ENCODE measurements at regions not wholly inside any gene's neighbourhood (a gene's known extent, or its start where the extent isn't known, plus 50 kb on each side); places are given as distances from the start of the nearest gene placed in this dataset.

DNA sequence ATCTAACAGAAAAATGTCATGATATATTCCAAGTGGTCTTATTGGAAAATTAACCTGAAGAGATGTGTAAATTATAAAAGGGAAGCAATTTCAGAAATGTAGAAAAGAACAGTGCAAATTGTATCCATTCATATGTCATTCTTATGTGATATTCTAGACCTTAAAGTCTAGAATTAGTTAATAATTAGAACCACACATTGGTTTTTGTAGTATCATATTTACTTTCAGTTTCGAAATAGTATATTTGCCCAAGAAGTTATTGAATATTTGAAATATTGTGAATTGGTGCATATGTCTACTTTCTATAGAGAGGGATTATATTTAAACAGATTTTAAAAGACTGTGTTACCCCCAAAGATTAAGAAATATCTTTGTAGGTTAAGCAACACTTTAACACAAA, 1348.6 kb upstream of the ACVR2A start:
- TF ChIP-seq, protein P1, sequence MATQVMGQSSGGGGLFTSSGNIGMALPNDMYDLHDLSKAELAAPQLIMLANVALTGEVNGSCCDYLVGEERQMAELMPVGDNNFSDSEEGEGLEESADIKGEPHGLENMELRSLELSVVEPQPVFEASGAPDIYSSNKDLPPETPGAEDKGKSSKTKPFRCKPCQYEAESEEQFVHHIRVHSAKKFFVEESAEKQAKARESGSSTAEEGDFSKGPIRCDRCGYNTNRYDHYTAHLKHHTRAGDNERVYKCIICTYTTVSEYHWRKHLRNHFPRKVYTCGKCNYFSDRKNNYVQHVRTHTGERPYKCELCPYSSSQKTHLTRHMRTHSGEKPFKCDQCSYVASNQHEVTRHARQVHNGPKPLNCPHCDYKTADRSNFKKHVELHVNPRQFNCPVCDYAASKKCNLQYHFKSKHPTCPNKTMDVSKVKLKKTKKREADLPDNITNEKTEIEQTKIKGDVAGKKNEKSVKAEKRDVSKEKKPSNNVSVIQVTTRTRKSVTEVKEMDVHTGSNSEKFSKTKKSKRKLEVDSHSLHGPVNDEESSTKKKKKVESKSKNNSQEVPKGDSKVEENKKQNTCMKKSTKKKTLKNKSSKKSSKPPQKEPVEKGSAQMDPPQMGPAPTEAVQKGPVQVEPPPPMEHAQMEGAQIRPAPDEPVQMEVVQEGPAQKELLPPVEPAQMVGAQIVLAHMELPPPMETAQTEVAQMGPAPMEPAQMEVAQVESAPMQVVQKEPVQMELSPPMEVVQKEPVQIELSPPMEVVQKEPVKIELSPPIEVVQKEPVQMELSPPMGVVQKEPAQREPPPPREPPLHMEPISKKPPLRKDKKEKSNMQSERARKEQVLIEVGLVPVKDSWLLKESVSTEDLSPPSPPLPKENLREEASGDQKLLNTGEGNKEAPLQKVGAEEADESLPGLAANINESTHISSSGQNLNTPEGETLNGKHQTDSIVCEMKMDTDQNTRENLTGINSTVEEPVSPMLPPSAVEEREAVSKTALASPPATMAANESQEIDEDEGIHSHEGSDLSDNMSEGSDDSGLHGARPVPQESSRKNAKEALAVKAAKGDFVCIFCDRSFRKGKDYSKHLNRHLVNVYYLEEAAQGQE (IDR thresholded peaks at IDR 0.05; ENCODE audit: unreplicated experiment): no peak
- TF ChIP-seq, protein P2, sequence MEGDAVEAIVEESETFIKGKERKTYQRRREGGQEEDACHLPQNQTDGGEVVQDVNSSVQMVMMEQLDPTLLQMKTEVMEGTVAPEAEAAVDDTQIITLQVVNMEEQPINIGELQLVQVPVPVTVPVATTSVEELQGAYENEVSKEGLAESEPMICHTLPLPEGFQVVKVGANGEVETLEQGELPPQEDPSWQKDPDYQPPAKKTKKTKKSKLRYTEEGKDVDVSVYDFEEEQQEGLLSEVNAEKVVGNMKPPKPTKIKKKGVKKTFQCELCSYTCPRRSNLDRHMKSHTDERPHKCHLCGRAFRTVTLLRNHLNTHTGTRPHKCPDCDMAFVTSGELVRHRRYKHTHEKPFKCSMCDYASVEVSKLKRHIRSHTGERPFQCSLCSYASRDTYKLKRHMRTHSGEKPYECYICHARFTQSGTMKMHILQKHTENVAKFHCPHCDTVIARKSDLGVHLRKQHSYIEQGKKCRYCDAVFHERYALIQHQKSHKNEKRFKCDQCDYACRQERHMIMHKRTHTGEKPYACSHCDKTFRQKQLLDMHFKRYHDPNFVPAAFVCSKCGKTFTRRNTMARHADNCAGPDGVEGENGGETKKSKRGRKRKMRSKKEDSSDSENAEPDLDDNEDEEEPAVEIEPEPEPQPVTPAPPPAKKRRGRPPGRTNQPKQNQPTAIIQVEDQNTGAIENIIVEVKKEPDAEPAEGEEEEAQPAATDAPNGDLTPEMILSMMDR (conservative IDR thresholded peaks at IDR 0.05; ENCODE audit: low read depth in 2 of 2): no peak
- no peak for TF ChIP-seq EZH2 (IDR thresholded peaks at IDR 0.05; ENCODE audit: low read depth, unreplicated experiment)
- no peak for TF ChIP-seq POLR2AphosphoS5 (IDR thresholded peaks at IDR 0.05; ENCODE audit: low read depth)
- TF ChIP-seq EZH2phosphoT487 (IDR thresholded peaks at IDR 0.05; ENCODE audit: unreplicated experiment): no peak
- TF ChIP-seq, protein P3, sequence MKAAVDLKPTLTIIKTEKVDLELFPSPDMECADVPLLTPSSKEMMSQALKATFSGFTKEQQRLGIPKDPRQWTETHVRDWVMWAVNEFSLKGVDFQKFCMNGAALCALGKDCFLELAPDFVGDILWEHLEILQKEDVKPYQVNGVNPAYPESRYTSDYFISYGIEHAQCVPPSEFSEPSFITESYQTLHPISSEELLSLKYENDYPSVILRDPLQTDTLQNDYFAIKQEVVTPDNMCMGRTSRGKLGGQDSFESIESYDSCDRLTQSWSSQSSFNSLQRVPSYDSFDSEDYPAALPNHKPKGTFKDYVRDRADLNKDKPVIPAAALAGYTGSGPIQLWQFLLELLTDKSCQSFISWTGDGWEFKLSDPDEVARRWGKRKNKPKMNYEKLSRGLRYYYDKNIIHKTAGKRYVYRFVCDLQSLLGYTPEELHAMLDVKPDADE (IDR thresholded peaks at IDR 0.05): no peak
- TF ChIP-seq NANOG (IDR thresholded peaks at IDR 0.05; ENCODE audit: borderline replicate concordance): no peak
- TF ChIP-seq STAT1 (IDR thresholded peaks at IDR 0.05; ENCODE audit: unreplicated experiment): no peak
- TF ChIP-seq JUNB (IDR thresholded peaks at IDR 0.05; ENCODE audit: unreplicated experiment): no peak
- no peak for TF ChIP-seq CREB1 (CRISPR knock-in tag; IDR thresholded peaks at IDR 0.05; ENCODE audit: low read depth)
- TF ChIP-seq ZNF114 (CRISPR knock-in tag; IDR thresholded peaks at IDR 0.05): no peak
- TF ChIP-seq, protein P4, sequence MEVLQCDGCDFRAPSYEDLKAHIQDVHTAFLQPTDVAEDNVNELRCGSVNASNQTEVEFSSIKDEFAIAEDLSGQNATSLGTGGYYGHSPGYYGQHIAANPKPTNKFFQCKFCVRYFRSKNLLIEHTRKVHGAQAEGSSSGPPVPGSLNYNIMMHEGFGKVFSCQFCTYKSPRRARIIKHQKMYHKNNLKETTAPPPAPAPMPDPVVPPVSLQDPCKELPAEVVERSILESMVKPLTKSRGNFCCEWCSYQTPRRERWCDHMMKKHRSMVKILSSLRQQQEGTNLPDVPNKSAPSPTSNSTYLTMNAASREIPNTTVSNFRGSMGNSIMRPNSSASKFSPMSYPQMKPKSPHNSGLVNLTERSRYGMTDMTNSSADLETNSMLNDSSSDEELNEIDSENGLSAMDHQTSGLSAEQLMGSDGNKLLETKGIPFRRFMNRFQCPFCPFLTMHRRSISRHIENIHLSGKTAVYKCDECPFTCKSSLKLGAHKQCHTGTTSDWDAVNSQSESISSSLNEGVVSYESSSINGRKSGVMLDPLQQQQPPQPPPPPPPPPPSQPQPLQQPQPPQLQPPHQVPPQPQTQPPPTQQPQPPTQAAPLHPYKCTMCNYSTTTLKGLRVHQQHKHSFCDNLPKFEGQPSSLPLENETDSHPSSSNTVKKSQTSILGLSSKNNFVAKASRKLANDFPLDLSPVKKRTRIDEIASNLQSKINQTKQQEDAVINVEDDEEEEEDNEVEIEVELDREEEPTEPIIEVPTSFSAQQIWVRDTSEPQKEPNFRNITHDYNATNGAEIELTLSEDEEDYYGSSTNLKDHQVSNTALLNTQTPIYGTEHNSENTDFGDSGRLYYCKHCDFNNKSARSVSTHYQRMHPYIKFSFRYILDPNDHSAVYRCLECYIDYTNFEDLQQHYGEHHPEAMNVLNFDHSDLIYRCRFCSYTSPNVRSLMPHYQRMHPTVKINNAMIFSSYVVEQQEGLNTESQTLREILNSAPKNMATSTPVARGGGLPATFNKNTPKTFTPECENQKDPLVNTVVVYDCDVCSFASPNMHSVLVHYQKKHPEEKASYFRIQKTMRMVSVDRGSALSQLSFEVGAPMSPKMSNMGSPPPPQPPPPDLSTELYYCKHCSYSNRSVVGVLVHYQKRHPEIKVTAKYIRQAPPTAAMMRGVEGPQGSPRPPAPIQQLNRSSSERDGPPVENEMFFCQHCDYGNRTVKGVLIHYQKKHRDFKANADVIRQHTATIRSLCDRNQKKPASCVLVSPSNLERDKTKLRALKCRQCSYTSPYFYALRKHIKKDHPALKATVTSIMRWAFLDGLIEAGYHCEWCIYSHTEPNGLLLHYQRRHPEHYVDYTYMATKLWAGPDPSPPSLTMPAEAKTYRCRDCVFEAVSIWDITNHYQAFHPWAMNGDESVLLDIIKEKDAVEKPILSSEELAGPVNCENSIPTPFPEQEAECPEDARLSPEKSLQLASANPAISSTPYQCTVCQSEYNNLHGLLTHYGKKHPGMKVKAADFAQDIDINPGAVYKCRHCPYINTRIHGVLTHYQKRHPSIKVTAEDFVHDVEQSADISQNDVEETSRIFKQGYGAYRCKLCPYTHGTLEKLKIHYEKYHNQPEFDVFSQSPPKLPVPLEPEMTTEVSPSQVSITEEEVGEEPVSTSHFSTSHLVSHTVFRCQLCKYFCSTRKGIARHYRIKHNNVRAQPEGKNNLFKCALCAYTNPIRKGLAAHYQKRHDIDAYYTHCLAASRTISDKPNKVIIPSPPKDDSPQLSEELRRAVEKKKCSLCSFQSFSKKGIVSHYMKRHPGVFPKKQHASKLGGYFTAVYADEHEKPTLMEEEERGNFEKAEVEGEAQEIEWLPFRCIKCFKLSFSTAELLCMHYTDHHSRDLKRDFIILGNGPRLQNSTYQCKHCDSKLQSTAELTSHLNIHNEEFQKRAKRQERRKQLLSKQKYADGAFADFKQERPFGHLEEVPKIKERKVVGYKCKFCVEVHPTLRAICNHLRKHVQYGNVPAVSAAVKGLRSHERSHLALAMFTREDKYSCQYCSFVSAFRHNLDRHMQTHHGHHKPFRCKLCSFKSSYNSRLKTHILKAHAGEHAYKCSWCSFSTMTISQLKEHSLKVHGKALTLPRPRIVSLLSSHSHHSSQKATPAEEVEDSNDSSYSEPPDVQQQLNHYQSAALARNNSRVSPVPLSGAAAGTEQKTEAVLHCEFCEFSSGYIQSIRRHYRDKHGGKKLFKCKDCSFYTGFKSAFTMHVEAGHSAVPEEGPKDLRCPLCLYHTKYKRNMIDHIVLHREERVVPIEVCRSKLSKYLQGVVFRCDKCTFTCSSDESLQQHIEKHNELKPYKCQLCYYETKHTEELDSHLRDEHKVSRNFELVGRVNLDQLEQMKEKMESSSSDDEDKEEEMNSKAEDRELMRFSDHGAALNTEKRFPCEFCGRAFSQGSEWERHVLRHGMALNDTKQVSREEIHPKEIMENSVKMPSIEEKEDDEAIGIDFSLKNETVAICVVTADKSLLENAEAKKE (CRISPR knock-in tag; IDR thresholded peaks at IDR 0.05): no peak

Measured in GM23338 (cell line).